Effector memory CD4-positive, alpha-beta T cell (primary cell): ENCODE measurements at regions not wholly inside any gene's neighbourhood (a gene's known extent, or its start where the extent isn't known, plus 50 kb on each side); places are given as distances from the start of the nearest gene placed in this dataset.

ENCODE experiments used
- DNase-seq, 3 donors: peaks; one replicate each; pipeline ENCODE4 v3.0.0-alpha.2; 2020
- H3K27ac ChIP-seq: 2 replicates; pipeline ENCODE4 v1.7.0; 2013; ENCODE audit warnings: mild to moderate bottlenecking, low read length, moderate library complexity; ENCODE audit not compliant: insufficient read depth, poor library complexity, severe bottlenecking
- H3K27me3 ChIP-seq: replicated peaks from 2 replicates; pipeline ENCODE4 v1.7.0; 2013; ENCODE audit warnings: mild to moderate bottlenecking, low read length; ENCODE audit not compliant: insufficient read depth, control insufficient read depth, poor library complexity, severe bottlenecking
- H3K36me3 ChIP-seq: 2 replicates; pipeline ENCODE4 v1.7.0; 2013; ENCODE audit warnings: mild to moderate bottlenecking, low read length, moderate library complexity; ENCODE audit not compliant: control insufficient read depth, insufficient read depth
- H3K4me1 ChIP-seq: 2 replicates; pipeline ENCODE4 v1.7.0; 2013; ENCODE audit warnings: low read length, mild to moderate bottlenecking; ENCODE audit not compliant: control insufficient read depth, insufficient read depth, poor library complexity, severe bottlenecking
- H3K4me3 ChIP-seq: 2 replicates; pipeline ENCODE4 v1.7.0; 2013; ENCODE audit warnings: low read length, low read depth, mild to moderate bottlenecking; ENCODE audit not compliant: insufficient read depth, poor library complexity, severe bottlenecking
- H3K9me3 ChIP-seq: 2 replicates; pipeline ENCODE4 v1.7.0; 2013; ENCODE audit warnings: mild to moderate bottlenecking, low read length, moderate library complexity; ENCODE audit not compliant: control insufficient read depth

- Histone ChIP-seq H3K9me3 (no peaks in the 10 kb centered on the region), H3K4me1 (no peaks in the 10 kb centered on the region), H3K27me3 (no peaks in the 10 kb centered on the region), H3K4me3 (no peak overlapping the region), H3K36me3 (no peaks in the 10 kb centered on the region), H3K27ac (no peak overlapping the region)
- DNase-seq = no peak
Measured at GRCh38 chr6:165941249-165941775, 226.3 kb downstream of the TBXT start.

DNA sequence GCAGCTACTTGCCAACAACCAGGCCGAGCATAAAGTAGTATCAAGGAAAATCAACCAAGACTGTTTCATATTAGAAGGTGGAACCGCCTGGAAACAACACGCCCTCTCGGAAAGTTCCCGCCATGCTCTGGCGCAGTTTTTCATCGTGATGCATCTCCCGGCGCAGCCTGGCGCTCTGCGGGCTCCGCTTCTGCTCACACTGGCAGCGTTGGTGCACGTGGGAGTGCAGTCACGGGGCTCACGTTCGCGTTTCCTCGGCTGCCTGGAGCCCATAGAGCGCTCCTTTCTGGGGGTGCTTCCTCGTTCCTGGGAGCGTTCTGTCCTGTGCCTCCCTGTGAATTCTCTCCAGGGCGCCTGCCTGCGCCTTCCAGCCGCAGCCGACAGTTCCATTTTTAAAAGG lies 227.3 kb downstream of the TBXT start:
- H3K9me3 ChIP-seq = no peaks in the 10 kb centered on the region
- H3K4me1 ChIP-seq = no peaks in the 10 kb centered on the region
- no peak overlapping the region for H3K4me3 ChIP-seq
- no peaks in the 10 kb centered on the region for H3K36me3 ChIP-seq
- DNase-seq = no peak
- H3K27me3 ChIP-seq = no peaks in the 10 kb centered on the region
- no peak overlapping the region for H3K27ac ChIP-seq

GRCh38 chr6:165939601-165940290 lies 227.9 kb downstream of the TBXT start:
- Histone ChIP-seq H3K27ac (no peak overlapping the region), H3K4me3 (no peak overlapping the region), H3K9me3 (no peaks in the 10 kb centered on the region), H3K36me3 (no peaks in the 10 kb centered on the region), H3K4me1 (no peaks in the 10 kb centered on the region), H3K27me3 (no peaks in the 10 kb centered on the region)
- DNase-seq = no peak

DNA sequence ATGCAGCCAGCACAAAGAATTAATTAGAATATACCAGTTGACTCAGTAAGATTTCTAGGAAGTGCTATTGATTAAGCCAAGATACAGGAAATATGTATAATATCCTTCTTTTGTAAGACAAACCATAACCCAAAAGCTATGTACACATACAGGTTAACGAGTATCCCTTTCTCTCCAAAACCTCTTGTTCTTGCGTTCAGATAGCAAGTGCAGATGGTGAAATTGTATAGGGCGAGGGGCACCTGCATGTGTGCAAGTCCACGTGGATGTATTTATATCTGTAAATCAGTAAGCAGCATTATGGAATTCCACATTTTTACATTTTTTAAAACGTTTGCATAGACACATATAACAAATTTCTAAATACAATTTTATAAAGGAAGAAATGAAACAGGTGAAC lies 228.6 kb downstream of the TBXT start:
- Histone ChIP-seq H3K27me3 (no peaks in the 10 kb centered on the region), H3K4me3 (no peak overlapping the region), H3K36me3 (no peaks in the 10 kb centered on the region), H3K27ac (no peak overlapping the region), H3K4me1 (no peaks in the 10 kb centered on the region), H3K9me3 (no peaks in the 10 kb centered on the region)
- DNase-seq = no peak

- no peak for DNase-seq
- Histone ChIP-seq H3K36me3 (no peaks in the 10 kb centered on the region), H3K4me1 (no peaks in the 10 kb centered on the region), H3K4me3 (no peak overlapping the region), H3K9me3 (no peaks in the 10 kb centered on the region), H3K27me3 (no peaks in the 10 kb centered on the region), H3K27ac (no peak overlapping the region)
Measured at GRCh38 chr6:165937564-165938358, 229.9 kb downstream of the TBXT start.

DNA sequence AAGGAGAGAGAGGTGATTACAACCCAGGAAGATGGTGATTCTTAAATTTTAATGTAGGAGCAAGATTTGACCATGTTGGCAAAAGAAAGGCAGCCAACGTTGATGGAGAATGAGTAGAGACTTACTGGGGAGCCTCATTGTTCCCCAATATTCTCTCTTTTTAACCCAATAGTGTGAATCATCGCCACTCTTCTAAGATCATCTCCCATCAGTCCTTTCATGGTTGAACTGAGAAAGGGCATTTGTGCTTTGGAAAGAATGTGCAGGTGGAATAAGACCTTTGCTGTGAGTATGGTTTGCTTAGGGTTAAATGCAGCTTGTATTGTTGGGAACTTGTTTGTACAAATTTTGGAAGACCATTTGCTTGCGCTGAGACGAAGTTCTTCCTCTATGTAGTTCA lies 231.0 kb downstream of the TBXT start:
- no peak overlapping the region for H3K4me3 ChIP-seq
- H3K9me3 ChIP-seq = no peaks in the 10 kb centered on the region
- H3K36me3 ChIP-seq = no peaks in the 10 kb centered on the region
- no peaks in the 10 kb centered on the region for H3K4me1 ChIP-seq
- no peaks in the 10 kb centered on the region for H3K27me3 ChIP-seq
- no peak for DNase-seq
- H3K27ac ChIP-seq = no peak overlapping the region

- no peak overlapping the region for H3K27ac ChIP-seq
- H3K4me3 ChIP-seq = no peak overlapping the region
- H3K4me1 ChIP-seq = no peaks in the 10 kb centered on the region
- H3K9me3 ChIP-seq = no peaks in the 10 kb centered on the region
- H3K36me3 ChIP-seq = no peaks in the 10 kb centered on the region
- DNase-seq = no peak
- H3K27me3 ChIP-seq = no peaks in the 10 kb centered on the region
Measured at GRCh38 chr6:165936096-165936495, 231.6 kb downstream of the TBXT start.

GRCh38 chr6:165931675-165932074 lies 236.0 kb downstream of the TBXT start:
- Histone ChIP-seq H3K4me1 (no peaks in the 10 kb centered on the region), H3K4me3 (no peak overlapping the region), H3K27me3 (no peaks in the 10 kb centered on the region), H3K27ac (no peak overlapping the region), H3K9me3 (no peaks in the 10 kb centered on the region), H3K36me3 (no peaks in the 10 kb centered on the region)
- DNase-seq = no peak

DNA sequence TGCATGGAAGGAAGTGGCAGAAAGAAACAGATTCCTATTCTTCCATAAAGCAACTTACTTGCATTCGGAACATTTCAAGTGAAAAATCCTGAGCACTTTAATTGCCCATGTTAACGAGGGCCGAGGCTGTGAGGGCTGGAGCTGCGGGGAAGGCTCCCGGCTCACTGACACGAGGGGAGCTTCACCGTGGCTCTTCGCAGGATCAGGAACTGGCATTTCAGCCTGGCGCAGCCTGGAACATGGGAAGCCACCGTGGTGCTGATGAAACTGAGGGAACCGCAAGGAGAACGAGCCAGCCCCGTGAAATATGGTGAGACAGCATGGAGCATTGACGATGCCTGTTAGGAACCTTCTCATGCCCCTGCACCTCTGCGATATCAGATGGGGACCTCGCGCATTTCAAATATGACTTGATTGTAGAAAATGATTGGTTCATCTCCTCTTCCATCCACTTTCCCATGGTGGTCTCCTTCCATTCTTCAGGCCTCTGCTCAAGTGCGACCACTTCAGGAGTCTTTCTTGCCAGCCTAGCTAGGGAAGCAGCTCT lies 236.9 kb downstream of the TBXT start:
- Histone ChIP-seq H3K27ac (no peak overlapping the region), H3K9me3 (no peaks in the 10 kb centered on the region), H3K4me1 (no peaks in the 10 kb centered on the region), H3K36me3 (no peaks in the 10 kb centered on the region), H3K4me3 (no peak overlapping the region), H3K27me3 (no peaks in the 10 kb centered on the region)
- DNase-seq = no peak

GRCh38 chr6:165929607-165930006 lies 238.0 kb downstream of the TBXT start:
- H3K9me3 ChIP-seq = no peaks in the 10 kb centered on the region
- H3K27me3 ChIP-seq = no peaks in the 10 kb centered on the region
- no peak for DNase-seq
- no peaks in the 10 kb centered on the region for H3K4me1 ChIP-seq
- no peaks in the 10 kb centered on the region for H3K36me3 ChIP-seq
- H3K27ac ChIP-seq = no peak overlapping the region
- H3K4me3 ChIP-seq = no peak overlapping the region
